Glutamatergic neuron (in vitro differentiated cells): ENCODE measurements at regions not wholly inside any gene's neighbourhood (a gene's known extent, or its start where the extent isn't known, plus 50 kb on each side); places are given as distances from the start of the nearest gene placed in this dataset.
A peak's percentile ranks its signal among the peaks of the same experiment; 100 is the strongest.

Experiments
- DNase-seq: peaks from one replicate; pipeline ENCODE4 v3.0.0; 2022
- H3K27ac Mint-ChIP-seq: one replicate; pipeline ENCODE4 v1.8.0; 2020; ENCODE audit warnings: mild to moderate bottlenecking, mixed read lengths, inconsistent platforms; ENCODE audit not compliant: unreplicated experiment
- H3K27me3 Mint-ChIP-seq: one replicate; pipeline ENCODE4 v1.8.0; 2020; ENCODE audit warnings: mild to moderate bottlenecking, moderate library complexity, mixed read lengths, inconsistent platforms; ENCODE audit not compliant: unreplicated experiment
- H3K36me3 Mint-ChIP-seq: one replicate; pipeline ENCODE4 v1.8.0; 2020; ENCODE audit warnings: mild to moderate bottlenecking, mixed read lengths, inconsistent platforms; ENCODE audit not compliant: unreplicated experiment
- H3K4me1 Mint-ChIP-seq: one replicate; pipeline ENCODE4 v1.8.0; 2020; ENCODE audit warnings: mild to moderate bottlenecking, low read depth, mixed read lengths, inconsistent platforms; ENCODE audit not compliant: unreplicated experiment
- H3K4me3 Mint-ChIP-seq: one replicate; pipeline ENCODE4 v1.8.0; 2020; ENCODE audit warnings: mild to moderate bottlenecking, mixed read lengths, inconsistent platforms; ENCODE audit not compliant: unreplicated experiment
- H3K9me3 Mint-ChIP-seq: one replicate; pipeline ENCODE4 v1.8.0; 2020; ENCODE audit warnings: mild to moderate bottlenecking, moderate library complexity, mixed read lengths, inconsistent platforms; ENCODE audit not compliant: unreplicated experiment
- CTCF ChIP-seq: fragments of 200-600 bp; sonication (generic); IDR thresholded peaks from one replicate; pipeline ENCODE4 v1.5.0; 2021; ENCODE audit not compliant: partially characterized antibody, unreplicated experiment

- DNase-seq = no peak
- no peaks in the 10 kb centered on the region for H3K36me3 Mint-ChIP-seq
- H3K9me3 Mint-ChIP-seq = peaks cover 6% of the 10 kb centered on the region
- H3K4me1 Mint-ChIP-seq = peaks cover 22% of the 10 kb centered on the region
- peaks cover 4% of the 10 kb centered on the region for H3K27me3 Mint-ChIP-seq
- H3K4me3 Mint-ChIP-seq = no peak overlapping the region
- H3K27ac Mint-ChIP-seq = peak overlapping the region; percentile 12
- no peak for TF ChIP-seq CTCF
Measured at GRCh38 chr3:182487143-182487542, 306.2 kb upstream of the ATP11B start.

- Mint-ChIP-seq H3K9me3 (peaks cover 6% of the 10 kb centered on the region), H3K36me3 (no peaks in the 10 kb centered on the region), H3K4me3 (no peak overlapping the region), H3K27me3 (peaks cover 4% of the 10 kb centered on the region), H3K4me1 (peaks cover 21% of the 10 kb centered on the region), H3K27ac (peak overlapping the region; percentile 28)
- no peak for TF ChIP-seq CTCF
- no peak for DNase-seq
Measured at GRCh38 chr3:182487611-182488010, 305.7 kb upstream of the ATP11B start.

- Mint-ChIP-seq H3K27me3 (peaks cover 4% of the 10 kb centered on the region), H3K27ac (no peak overlapping the region), H3K36me3 (no peaks in the 10 kb centered on the region), H3K4me1 (peaks cover 19% of the 10 kb centered on the region), H3K4me3 (no peak overlapping the region), H3K9me3 (peaks cover 6% of the 10 kb centered on the region)
- peak; percentile 67 for TF ChIP-seq CTCF
- no peak for DNase-seq
Measured at GRCh38 chr3:182490596-182491491, 302.5 kb upstream of the ATP11B start.

- Mint-ChIP-seq H3K4me3 (no peak overlapping the region), H3K27me3 (peaks cover 4% of the 10 kb centered on the region), H3K36me3 (no peaks in the 10 kb centered on the region), H3K9me3 (peaks cover 4% of the 10 kb centered on the region), H3K27ac (no peak overlapping the region), H3K4me1 (peaks cover 18% of the 10 kb centered on the region)
- no peak for DNase-seq
- TF ChIP-seq CTCF = no peak
Measured at GRCh38 chr3:182491577-182491976, 301.7 kb upstream of the ATP11B start.

- Mint-ChIP-seq H3K27me3 (peaks cover 1% of the 10 kb centered on the region), H3K9me3 (no peaks in the 10 kb centered on the region), H3K4me3 (no peak overlapping the region), H3K27ac (no peak overlapping the region), H3K36me3 (no peaks in the 10 kb centered on the region), H3K4me1 (peaks cover 9% of the 10 kb centered on the region)
- DNase-seq = no peak
- TF ChIP-seq CTCF = no peak
Measured at GRCh38 chr3:182492536-182492935, 300.8 kb upstream of the ATP11B start.
